Mesodermal cell (in vitro differentiated cells): ENCODE measurements at regions not wholly inside any gene's neighbourhood (a gene's known extent, or its start where the extent isn't known, plus 50 kb on each side); places are given as distances from the start of the nearest gene placed in this dataset.

Experiments used
- H3K27ac ChIP-seq: 2 replicates; pipeline ENCODE4 v1.7.0; 2013; ENCODE audit warnings: mild to moderate bottlenecking, low read depth, low read length, moderate library complexity; ENCODE audit not compliant: severe bottlenecking
- H3K36me3 ChIP-seq: 2 replicates; pipeline ENCODE4 v1.7.1; 2013; ENCODE audit warnings: mild to moderate bottlenecking, low read length, moderate library complexity; ENCODE audit not compliant: control insufficient read depth, insufficient read depth
- H3K4me1 ChIP-seq: one replicate; pipeline ENCODE4 v1.7.1; 2013; ENCODE audit warnings: mild to moderate bottlenecking, low read length; ENCODE audit not compliant: insufficient read depth, control insufficient read depth, poor library complexity, severe bottlenecking
- H3K4me3 ChIP-seq: 2 replicates; pipeline ENCODE4 v1.7.0; 2013; ENCODE audit warnings: low read length, control low read depth, mild to moderate bottlenecking; ENCODE audit not compliant: insufficient read depth, poor library complexity, severe bottlenecking; ENCODE audit errors: extremely low read depth
- H3K9me3 ChIP-seq: 2 replicates; pipeline ENCODE4 v1.7.1; 2013; ENCODE audit warnings: mild to moderate bottlenecking, low read length, moderate library complexity; ENCODE audit not compliant: control insufficient read depth
- WGBS, 2 experiments: methylation state at CpG; one replicate each; pipeline ENCODE4 v1.1.5; 2013; ENCODE audit warnings: missing lambda C conversion rate in 2 of 2; ENCODE audit not compliant: insufficient coverage in 2 of 2; 5-methylcytosine and 5-hydroxymethylcytosine counted together

GRCh38 chr10:3016016-3016415 lies 51.3 kb upstream of the PFKP start:
- no peak overlapping the region for H3K27ac ChIP-seq
- 67 to 71% methylated on average over 6 to 7 of the region's 7 CpGs for whole genome bisulfite sequencing, 2 experiments
- H3K9me3 ChIP-seq = peaks cover 4% of the 10 kb centered on the region
- no peaks in the 10 kb centered on the region for H3K36me3 ChIP-seq
- H3K4me1 ChIP-seq = no peaks in the 10 kb centered on the region
- H3K4me3 ChIP-seq = no peak overlapping the region

DNA sequence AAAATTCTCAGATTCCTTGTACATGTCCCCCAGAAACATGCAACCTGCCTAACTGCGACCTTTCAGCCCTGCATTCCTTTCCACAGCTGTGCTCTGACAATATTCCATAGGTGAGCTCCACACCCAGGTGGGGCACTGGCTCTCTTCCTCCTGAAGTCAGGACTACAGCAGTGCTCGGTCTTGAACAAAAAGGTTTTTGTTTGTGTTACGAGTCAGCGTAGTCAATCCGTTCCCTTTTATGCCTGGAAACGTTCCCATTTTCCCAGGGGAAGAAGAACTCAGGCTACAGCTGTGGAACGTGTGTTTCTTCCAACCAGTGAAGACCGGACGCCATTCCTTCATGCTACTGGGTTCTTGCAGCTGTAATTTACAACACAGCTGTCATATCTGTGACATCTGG lies 52.4 kb upstream of the PFKP start:
- peaks cover under 1% of the 10 kb centered on the region for H3K9me3 ChIP-seq
- 87 to 92% methylated on average over 9 of the region's 9 CpGs for WGBS, 2 experiments
- H3K4me3 ChIP-seq = no peak overlapping the region
- no peaks in the 10 kb centered on the region for H3K4me1 ChIP-seq
- no peaks in the 10 kb centered on the region for H3K36me3 ChIP-seq
- H3K27ac ChIP-seq = no peak overlapping the region

GRCh38 chr10:3012223-3012622 lies 55.1 kb upstream of the PFKP start:
- H3K36me3 ChIP-seq = no peaks in the 10 kb centered on the region
- no peaks in the 10 kb centered on the region for H3K9me3 ChIP-seq
- H3K4me3 ChIP-seq = no peak overlapping the region
- 84 to 95% methylated on average over 4 to 5 of the region's 5 CpGs for WGBS, 2 experiments
- no peaks in the 10 kb centered on the region for H3K4me1 ChIP-seq
- no peak overlapping the region for H3K27ac ChIP-seq

DNA sequence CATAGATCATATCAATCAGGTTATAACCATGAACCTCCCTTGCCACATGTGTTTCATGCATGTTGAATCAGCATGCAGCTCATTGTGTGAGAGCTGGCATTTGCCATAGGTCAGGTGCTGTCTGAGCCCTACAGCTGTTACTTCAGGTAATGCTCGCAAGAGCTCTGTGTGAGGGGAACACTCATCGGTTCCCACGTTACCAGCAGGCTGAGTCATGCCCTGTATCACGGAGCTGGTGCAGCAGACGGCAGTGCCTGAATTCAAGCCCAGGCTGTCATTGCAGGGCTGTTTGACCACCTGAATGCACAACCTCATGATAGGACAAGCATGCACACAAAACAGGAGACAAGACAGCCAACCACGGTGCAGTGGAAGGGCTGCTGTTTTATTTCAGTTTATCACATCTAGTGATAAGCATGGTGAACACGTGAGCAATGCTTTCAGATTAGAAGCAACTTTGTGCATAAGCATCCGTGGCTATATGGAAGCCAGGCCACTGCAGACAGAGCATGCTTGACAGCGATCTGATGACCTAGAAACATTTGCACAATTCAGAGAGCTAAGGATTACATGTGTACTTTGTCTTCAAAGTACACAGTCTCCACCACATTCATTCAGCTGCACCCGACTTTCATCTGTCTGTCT lies 56.4 kb upstream of the PFKP start:
- H3K4me1 ChIP-seq = no peaks in the 10 kb centered on the region
- no peaks in the 10 kb centered on the region for H3K36me3 ChIP-seq
- no peaks in the 10 kb centered on the region for H3K9me3 ChIP-seq
- H3K4me3 ChIP-seq = no peak overlapping the region
- no peak overlapping the region for H3K27ac ChIP-seq
- 79% methylated on average over 9 of the region's 10 CpGs for WGBS, 2 experiments

GRCh38 chr10:3010334-3010733 lies 57.0 kb upstream of the PFKP start:
- Histone ChIP-seq H3K36me3 (no peaks in the 10 kb centered on the region), H3K4me1 (no peaks in the 10 kb centered on the region), H3K4me3 (no peak overlapping the region), H3K9me3 (no peaks in the 10 kb centered on the region), H3K27ac (no peak overlapping the region)
- 57 to 72% methylated on average over 4 to 8 of the region's 8 CpGs for WGBS, 2 experiments

DNA sequence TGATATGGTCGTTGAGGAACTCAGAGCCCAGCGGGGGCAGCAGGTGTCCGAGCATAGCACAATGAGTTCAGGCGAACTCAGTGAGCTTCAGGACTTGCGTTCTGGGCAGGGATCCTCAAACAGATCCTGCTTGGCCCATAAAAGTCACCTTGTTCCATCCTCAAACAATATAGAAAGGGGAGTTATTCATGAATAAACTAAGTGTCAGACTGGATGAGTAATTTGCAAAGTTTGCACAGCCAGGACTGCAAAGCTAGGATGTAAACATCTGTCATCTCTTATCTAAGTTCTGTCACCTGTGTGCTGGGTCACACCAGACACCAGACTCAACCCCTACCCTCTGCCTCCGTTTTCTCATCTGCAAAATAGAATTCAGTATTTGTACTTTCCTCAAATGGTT lies 58.0 kb upstream of the PFKP start:
- H3K36me3 ChIP-seq = no peaks in the 10 kb centered on the region

GRCh38 chr10:3008518-3009195 lies 58.7 kb upstream of the PFKP start:
- H3K27ac ChIP-seq = no peak overlapping the region
- no peaks in the 10 kb centered on the region for H3K9me3 ChIP-seq
- WGBS, 2 experiments = 86 to 92% methylated on average over 8 to 11 of the region's 12 CpGs

More for the DNA sequence above, 58.0 kb upstream of the PFKP start:
- H3K27ac ChIP-seq = no peak overlapping the region
- no peaks in the 10 kb centered on the region for H3K9me3 ChIP-seq
- 65 to 68% methylated on average over 4 of the region's 6 CpGs for WGBS, 2 experiments
- no peak overlapping the region for H3K4me3 ChIP-seq
- H3K4me1 ChIP-seq = no peaks in the 10 kb centered on the region

DNA sequence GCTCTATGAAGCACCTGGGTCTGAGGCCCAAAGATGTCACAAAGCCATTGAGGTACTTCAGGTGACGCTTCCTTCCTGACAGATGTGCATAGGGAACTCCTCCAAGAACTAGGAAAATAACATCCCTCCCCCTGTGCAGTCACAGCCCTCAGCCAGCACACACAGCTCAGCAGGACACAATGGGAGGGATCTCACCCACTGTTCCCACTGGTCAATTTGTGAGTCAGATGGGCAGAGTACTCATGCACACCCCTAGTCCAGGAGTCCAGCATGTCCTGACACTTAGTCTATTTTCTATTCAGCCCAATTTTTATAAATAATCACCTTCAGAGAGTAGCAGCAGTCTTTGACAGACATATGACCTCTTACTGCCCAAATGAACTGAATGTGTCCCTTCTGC lies 60.7 kb upstream of the PFKP start:
- Histone ChIP-seq H3K4me1 (no peaks in the 10 kb centered on the region), H3K36me3 (no peaks in the 10 kb centered on the region), H3K27ac (no peak overlapping the region), H3K4me3 (no peak overlapping the region), H3K9me3 (no peaks in the 10 kb centered on the region)
- WGBS, 2 experiments = 83 to 100% methylated on average over 1 of the region's 1 CpG

More at GRCh38 chr10:3008518-3009195, 58.7 kb upstream of the PFKP start:
- Histone ChIP-seq H3K4me3 (no peak overlapping the region), H3K36me3 (no peaks in the 10 kb centered on the region), H3K4me1 (no peaks in the 10 kb centered on the region)

GRCh38 chr10:3006093-3006492 lies 61.3 kb upstream of the PFKP start:
- H3K36me3 ChIP-seq = no peaks in the 10 kb centered on the region
- no peaks in the 10 kb centered on the region for H3K4me1 ChIP-seq
- 47 to 50% methylated on average over 2 of the region's 3 CpGs for WGBS, 2 experiments
- no peaks in the 10 kb centered on the region for H3K9me3 ChIP-seq
- H3K27ac ChIP-seq = no peak overlapping the region
- no peak overlapping the region for H3K4me3 ChIP-seq

DNA sequence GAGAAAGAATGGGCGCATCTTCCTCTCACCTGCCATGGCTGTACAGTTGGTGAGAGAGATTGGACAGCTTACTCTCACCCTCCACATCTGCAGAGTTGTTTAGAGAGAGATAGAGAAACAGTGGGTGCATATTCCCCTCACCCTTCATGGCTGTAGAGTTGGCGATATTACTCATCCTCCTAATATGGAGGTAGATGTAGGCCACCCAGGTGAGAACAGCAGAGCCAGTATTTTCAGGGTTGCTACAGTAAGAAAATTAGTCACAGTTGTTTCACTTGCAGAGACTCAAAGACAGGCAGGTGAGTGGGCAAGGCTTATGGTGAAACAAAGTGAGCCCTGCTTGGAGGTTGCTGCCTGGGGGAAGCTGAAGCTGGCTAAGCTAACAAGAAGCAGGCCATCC lies 65.0 kb upstream of the PFKP start:
- no CpG with 5 or more reads among the region's 2 CpGs for WGBS, 2 experiments
- Histone ChIP-seq H3K36me3 (no peaks in the 10 kb centered on the region), H3K9me3 (no peaks in the 10 kb centered on the region), H3K4me1 (no peaks in the 10 kb centered on the region), H3K27ac (no peak overlapping the region), H3K4me3 (no peak overlapping the region)

DNA sequence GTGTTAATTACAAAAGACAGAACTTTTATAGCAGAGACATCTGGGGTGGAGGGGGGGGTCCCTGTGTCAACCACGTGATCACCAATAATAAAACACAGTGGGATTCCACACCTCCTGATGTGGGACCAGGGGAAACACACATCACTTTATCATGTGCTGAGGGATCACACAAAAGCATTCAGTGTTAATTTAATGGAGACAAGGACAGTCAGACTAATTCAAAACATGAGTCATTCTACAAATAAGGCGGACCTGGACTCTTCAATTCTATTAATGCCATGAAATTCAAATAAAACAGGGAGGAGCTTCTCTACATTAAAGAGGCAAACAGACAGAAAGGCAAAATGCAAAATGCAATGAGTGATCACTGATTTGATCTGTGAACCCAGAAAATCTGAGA lies 67.3 kb upstream of the PFKP start:
- Histone ChIP-seq H3K4me1 (no peaks in the 10 kb centered on the region), H3K9me3 (no peaks in the 10 kb centered on the region), H3K36me3 (no peaks in the 10 kb centered on the region), H3K27ac (no peak overlapping the region), H3K4me3 (no peak overlapping the region)
- 100% methylated on average over 1 of the region's 2 CpGs for WGBS, 2 experiments
